NCI-H82 (cell line): ENCODE measurements at regions not wholly inside any gene's neighbourhood (a gene's known extent, or its start where the extent isn't known, plus 50 kb on each side); places are given as distances from the start of the nearest gene placed in this dataset.

ENCODE experiments used
- DNase-seq: peaks from one replicate; lab custom pipeline; 2025; lab: John Stamatoyannopoulos, UW

DNA sequence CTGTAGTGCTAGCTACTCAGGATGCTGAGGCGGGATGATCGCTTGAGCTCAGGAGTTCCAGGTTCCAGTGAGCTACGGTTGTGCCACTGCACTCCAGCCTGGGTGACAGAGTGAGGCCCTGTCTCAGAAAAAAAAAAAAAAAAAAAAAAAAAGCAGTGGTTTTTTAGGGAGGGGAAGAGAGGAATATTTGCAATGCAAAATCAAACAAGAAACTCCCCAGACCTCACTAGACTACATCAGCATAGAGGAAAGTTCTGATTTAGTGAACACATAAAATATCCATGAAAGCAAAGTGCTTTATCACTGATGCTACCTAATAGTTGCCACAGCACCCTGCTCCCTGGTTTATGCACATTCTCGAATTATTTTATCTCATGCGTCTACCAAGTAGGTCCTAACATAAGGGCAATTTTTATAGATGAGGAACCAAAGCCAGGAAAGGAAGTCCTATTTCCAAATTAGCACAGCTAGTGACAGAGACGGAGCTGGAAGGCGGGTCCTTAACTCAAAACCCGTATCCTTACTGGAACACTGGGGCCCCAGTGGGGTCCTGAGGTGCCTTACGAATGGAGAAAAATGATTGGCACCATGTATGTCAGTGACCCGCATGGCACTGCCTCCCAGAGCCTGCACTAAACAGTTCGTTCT, 50.7 kb upstream of the GPR157 start:
- DNase-seq: no peak

- DNase-seq: no peak
Measured at GRCh38 chr1:9180111-9180819, 51.4 kb upstream of the GPR157 start.

DNA sequence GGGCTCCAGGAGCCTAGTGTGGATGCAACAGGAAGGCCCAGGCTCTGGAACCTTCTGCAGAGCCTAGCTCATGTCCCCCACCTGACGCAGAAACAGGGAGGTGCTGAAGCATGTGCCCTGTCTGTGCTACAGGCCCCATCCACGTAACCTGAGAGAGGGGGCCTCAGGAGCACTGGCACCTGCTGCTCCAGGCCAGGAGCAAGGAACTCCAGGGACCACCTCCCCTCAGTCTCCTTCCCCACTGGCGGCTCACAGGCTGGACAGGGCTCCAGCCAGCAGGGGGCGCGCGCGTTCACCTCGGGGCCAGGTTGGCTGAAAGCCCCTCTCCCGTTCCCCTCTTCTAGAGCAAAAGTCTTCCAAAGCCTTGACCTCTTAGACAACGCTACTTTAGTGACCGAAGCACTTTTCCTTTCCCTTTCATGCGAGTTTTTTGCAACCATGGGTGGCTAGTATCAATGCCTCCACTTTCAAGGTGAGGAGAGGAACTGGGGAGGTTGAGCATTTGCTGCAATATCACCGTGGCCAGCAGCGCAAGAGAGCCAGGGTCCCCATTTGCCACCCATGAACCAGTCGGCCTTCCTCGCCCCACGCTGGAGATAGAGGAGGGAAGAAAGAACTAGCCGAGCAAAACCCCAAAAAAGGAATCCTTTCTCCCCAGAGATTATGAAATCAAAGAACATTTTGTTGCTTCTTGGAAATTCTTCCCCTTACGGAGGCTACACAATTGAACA, 52.4 kb upstream of the GPR157 start:
- DNase-seq: peak; percentile 67

GRCh38 chr1:9181990-9182783, 52.4 kb upstream of the H6PD start:
- DNase-seq: no peak

GRCh38 chr1:9182784-9183257, 51.8 kb upstream of the H6PD start:
- DNase-seq: no peak

- no peak for DNase-seq
Measured at GRCh38 chr1:9183441-9183840, 51.1 kb upstream of the H6PD start.

GRCh38 chr1:9183898-9184297, 50.7 kb upstream of the H6PD start:
- DNase-seq: no peak

- no peak for DNase-seq
Measured at GRCh38 chr1:9184749-9185148, 49.8 kb upstream of the H6PD start.
